ENCODE measurements at regions not wholly inside any gene's neighbourhood (a gene's known extent, or its start where the extent isn't known, plus 50 kb on each side); places are given as distances from the start of the nearest gene placed in this dataset.

- WGBS, 2 donors (ENCODE audit: extremely low coverage in 2 of 2, insufficient read length in 2 of 2, insufficient replicate concordance in 1 of 2): no CpG with 5 or more reads among the region's 3 CpGs
- Histone ChIP-seq H3K9ac (ENCODE audit: low read depth, low read length, poor library complexity) (no peak overlapping the region), H3K4me3 (ENCODE audit: low read length in 2 of 2) (no peak overlapping the region), H3K4me2 (ENCODE audit: insufficient read depth, low read length, poor library complexity, severe bottlenecking) (no peak overlapping the region), H3K36me3 (replicated peaks in 1 of 2; ENCODE audit: control insufficient read depth in 2 of 2, insufficient read depth in 2 of 2, low read length in 2 of 2) (no peaks in the 10 kb centered on the region), H2AK5ac (ENCODE audit: low read depth, low read length) (no peak overlapping the region), H2BK5ac (ENCODE audit: low read length) (no peak overlapping the region), H3K27me3 (ENCODE audit: control insufficient read depth in 3 of 3, insufficient read depth in 3 of 3, low read depth in 1 of 3, low read length in 3 of 3) (no peaks in the 10 kb centered on the region), H3K18ac (ENCODE audit: low read length) (no peak overlapping the region), H2BK12ac (ENCODE audit: low read length) (no peak overlapping the region), H3K4me1 (ENCODE audit: control insufficient read depth in 2 of 2, insufficient read depth in 1 of 2, low read depth in 1 of 2, low read length in 2 of 2) (peaks cover 0 to 11% of the 10 kb centered on the region in 2 donors), H2BK15ac (ENCODE audit: low read length) (no peak overlapping the region), H3K79me1 (ENCODE audit: low read depth, low read length) (no peaks in the 10 kb centered on the region), H3K4ac (ENCODE audit: low read length) (no peak overlapping the region), H4K91ac (ENCODE audit: low read depth, low read length, poor library complexity) (no peak overlapping the region), H3K23ac (ENCODE audit: low read depth, low read length, poor library complexity) (no peak overlapping the region), H2BK120ac (ENCODE audit: low read depth, low read length) (no peak overlapping the region), H3K14ac (ENCODE audit: low read length) (no peak overlapping the region), H2AFZ (ENCODE audit: low read length) (no peak overlapping the region), H4K8ac (ENCODE audit: low read depth, low read length) (no peak overlapping the region), H3K9me3 (replicated peaks in 1 of 2; ENCODE audit: control insufficient read depth in 2 of 2, insufficient read depth in 1 of 2, low read depth in 1 of 2, low read length in 2 of 2) (peaks cover 0 to 5% of the 10 kb centered on the region in 2 donors), H3K27ac (replicated peaks; ENCODE audit: low read length) (no peak overlapping the region)
- DNase-seq (ENCODE audit: low spot score): no peak
These were observed 282.5 kb upstream of the SALL1 start for GRCh38 chr16:51433599-51433998.

GRCh38 chr16:51431517-51432241 lies 280.6 kb upstream of the SALL1 start:
- no peak overlapping the region for H2BK15ac ChIP-seq (ENCODE audit: low read length)
- no peak overlapping the region for H3K18ac ChIP-seq (ENCODE audit: low read length)
- peaks cover 0 to 5% of the 10 kb centered on the region in 2 donors for H3K9me3 ChIP-seq (replicated peaks in 1 of 2; ENCODE audit: control insufficient read depth in 2 of 2, insufficient read depth in 1 of 2, low read depth in 1 of 2, low read length in 2 of 2)
- H3K36me3 ChIP-seq (replicated peaks in 1 of 2; ENCODE audit: control insufficient read depth in 2 of 2, insufficient read depth in 2 of 2, low read length in 2 of 2): no peaks in the 10 kb centered on the region
- no peak overlapping the region for H3K4me2 ChIP-seq (ENCODE audit: insufficient read depth, low read length, poor library complexity, severe bottlenecking)
- H3K4me3 ChIP-seq (ENCODE audit: low read length in 2 of 2): no peak overlapping the region
- no peaks in the 10 kb centered on the region for H3K27me3 ChIP-seq (ENCODE audit: control insufficient read depth in 3 of 3, insufficient read depth in 3 of 3, low read depth in 1 of 3, low read length in 3 of 3)
- H3K9ac ChIP-seq (ENCODE audit: low read depth, low read length, poor library complexity): no peak overlapping the region
- H4K91ac ChIP-seq (ENCODE audit: low read depth, low read length, poor library complexity): no peak overlapping the region
- no peak overlapping the region for H3K23ac ChIP-seq (ENCODE audit: low read depth, low read length, poor library complexity)
- no CpG with 5 or more reads among the region's 9 CpGs for WGBS, 2 donors (ENCODE audit: extremely low coverage in 2 of 2, insufficient read length in 2 of 2, insufficient replicate concordance in 1 of 2)
- no peaks in the 10 kb centered on the region for H3K79me1 ChIP-seq (ENCODE audit: low read depth, low read length)
- DNase-seq (ENCODE audit: low spot score): no peak
- H4K8ac ChIP-seq (ENCODE audit: low read depth, low read length): no peak overlapping the region
- H3K4ac ChIP-seq (ENCODE audit: low read length): no peak overlapping the region
- no peak overlapping the region for H2BK120ac ChIP-seq (ENCODE audit: low read depth, low read length)
- no peak overlapping the region for H3K14ac ChIP-seq (ENCODE audit: low read length)
- no peak overlapping the region for H2AK5ac ChIP-seq (ENCODE audit: low read depth, low read length)
- H2BK5ac ChIP-seq (ENCODE audit: low read length): no peak overlapping the region
- no peak overlapping the region for H2BK12ac ChIP-seq (ENCODE audit: low read length)
- no peak overlapping the region for H3K27ac ChIP-seq (replicated peaks; ENCODE audit: low read length)
- peaks cover 0 to 12% of the 10 kb centered on the region in 2 donors for H3K4me1 ChIP-seq (ENCODE audit: control insufficient read depth in 2 of 2, insufficient read depth in 1 of 2, low read depth in 1 of 2, low read length in 2 of 2)
- H2AFZ ChIP-seq (ENCODE audit: low read length): no peak overlapping the region

GRCh38 chr16:51430716-51431369 lies 279.8 kb upstream of the SALL1 start:
- no peak overlapping the region for H2BK15ac ChIP-seq (ENCODE audit: low read length)
- H3K27ac ChIP-seq (replicated peaks; ENCODE audit: low read length): no peak overlapping the region
- no peak overlapping the region for H3K4me2 ChIP-seq (ENCODE audit: insufficient read depth, low read length, poor library complexity, severe bottlenecking)
- no peak overlapping the region for H2BK12ac ChIP-seq (ENCODE audit: low read length)
- H3K79me1 ChIP-seq (ENCODE audit: low read depth, low read length): no peaks in the 10 kb centered on the region
- H4K8ac ChIP-seq (ENCODE audit: low read depth, low read length): no peak overlapping the region
- no peak overlapping the region for H2BK5ac ChIP-seq (ENCODE audit: low read length)
- no peak overlapping the region for H2BK120ac ChIP-seq (ENCODE audit: low read depth, low read length)
- H3K14ac ChIP-seq (ENCODE audit: low read length): no peak overlapping the region
- no peak overlapping the region for H2AFZ ChIP-seq (ENCODE audit: low read length)
- no peak overlapping the region for H3K4ac ChIP-seq (ENCODE audit: low read length)
- H2AK5ac ChIP-seq (ENCODE audit: low read depth, low read length): no peak overlapping the region
- no peak overlapping the region for H3K18ac ChIP-seq (ENCODE audit: low read length)
- no peaks in the 10 kb centered on the region for H3K27me3 ChIP-seq (ENCODE audit: control insufficient read depth in 3 of 3, insufficient read depth in 3 of 3, low read depth in 1 of 3, low read length in 3 of 3)
- no peaks in the 10 kb centered on the region for H3K36me3 ChIP-seq (replicated peaks in 1 of 2; ENCODE audit: control insufficient read depth in 2 of 2, insufficient read depth in 2 of 2, low read length in 2 of 2)
- WGBS, 2 donors (ENCODE audit: extremely low coverage in 2 of 2, insufficient read length in 2 of 2, insufficient replicate concordance in 1 of 2): no CpG with 5 or more reads among the region's 3 CpGs
- DNase-seq (ENCODE audit: low spot score): no peak
- H3K4me3 ChIP-seq (ENCODE audit: low read length in 2 of 2): no peak overlapping the region
- H3K9me3 ChIP-seq (replicated peaks in 1 of 2; ENCODE audit: control insufficient read depth in 2 of 2, insufficient read depth in 1 of 2, low read depth in 1 of 2, low read length in 2 of 2): peaks cover 0 to 5% of the 10 kb centered on the region in 2 donors
- no peak overlapping the region for H3K9ac ChIP-seq (ENCODE audit: low read depth, low read length, poor library complexity)
- H3K4me1 ChIP-seq (ENCODE audit: control insufficient read depth in 2 of 2, insufficient read depth in 1 of 2, low read depth in 1 of 2, low read length in 2 of 2): peaks cover 6 to 16% of the 10 kb centered on the region in 2 donors
- no peak overlapping the region for H4K91ac ChIP-seq (ENCODE audit: low read depth, low read length, poor library complexity)
- no peak overlapping the region for H3K23ac ChIP-seq (ENCODE audit: low read depth, low read length, poor library complexity)

GRCh38 chr16:51429041-51429440 lies 278.0 kb upstream of the SALL1 start:
- H3K14ac ChIP-seq (ENCODE audit: low read length): no peak overlapping the region
- no peak overlapping the region for H2BK120ac ChIP-seq (ENCODE audit: low read depth, low read length)
- H2BK15ac ChIP-seq (ENCODE audit: low read length): no peak overlapping the region
- H3K18ac ChIP-seq (ENCODE audit: low read length): no peak overlapping the region
- no peak overlapping the region for H3K4me3 ChIP-seq (ENCODE audit: low read length in 2 of 2)
- peak overlapping the region; percentile 32 for H3K27ac ChIP-seq (replicated peaks; ENCODE audit: low read length)
- WGBS, 2 donors (ENCODE audit: extremely low coverage in 2 of 2, insufficient read length in 2 of 2, insufficient replicate concordance in 1 of 2): no CpG with 5 or more reads among the region's 2 CpGs
- no peak overlapping the region for H3K9ac ChIP-seq (ENCODE audit: low read depth, low read length, poor library complexity)
- H2AFZ ChIP-seq (ENCODE audit: low read length): no peak overlapping the region
- H3K27me3 ChIP-seq (ENCODE audit: control insufficient read depth in 3 of 3, insufficient read depth in 3 of 3, low read depth in 1 of 3, low read length in 3 of 3): no peaks in the 10 kb centered on the region
- H3K9me3 ChIP-seq (replicated peaks in 1 of 2; ENCODE audit: control insufficient read depth in 2 of 2, insufficient read depth in 1 of 2, low read depth in 1 of 2, low read length in 2 of 2): no peaks in the 10 kb centered on the region
- H4K8ac ChIP-seq (ENCODE audit: low read depth, low read length): no peak overlapping the region
- H3K79me1 ChIP-seq (ENCODE audit: low read depth, low read length): no peaks in the 10 kb centered on the region
- no peak overlapping the region for H2BK12ac ChIP-seq (ENCODE audit: low read length)
- peaks cover 7 to 16% of the 10 kb centered on the region in 2 donors for H3K4me1 ChIP-seq (ENCODE audit: control insufficient read depth in 2 of 2, insufficient read depth in 1 of 2, low read depth in 1 of 2, low read length in 2 of 2)
- DNase-seq (ENCODE audit: low spot score): no peak
- no peak overlapping the region for H2BK5ac ChIP-seq (ENCODE audit: low read length)
- H3K23ac ChIP-seq (ENCODE audit: low read depth, low read length, poor library complexity): no peak overlapping the region
- no peak overlapping the region for H4K91ac ChIP-seq (ENCODE audit: low read depth, low read length, poor library complexity)
- H3K4me2 ChIP-seq (ENCODE audit: insufficient read depth, low read length, poor library complexity, severe bottlenecking): no peak overlapping the region
- H3K36me3 ChIP-seq (replicated peaks in 1 of 2; ENCODE audit: control insufficient read depth in 2 of 2, insufficient read depth in 2 of 2, low read length in 2 of 2): no peaks in the 10 kb centered on the region
- H2AK5ac ChIP-seq (ENCODE audit: low read depth, low read length): no peak overlapping the region
- no peak overlapping the region for H3K4ac ChIP-seq (ENCODE audit: low read length)

Measured in neuronal stem cell (in vitro differentiated cells).